ENCODE measurements at regions not wholly inside any gene's neighbourhood (a gene's known extent, or its start where the extent isn't known, plus 50 kb on each side); places are given as distances from the start of the nearest gene placed in this dataset.

- Histone ChIP-seq H3K4me1 (ENCODE audit: insufficient read depth, low read length) (no peaks in the 10 kb centered on the region), H3K4me3 (ENCODE audit: low read depth in 1 of 2, low read length in 2 of 2) (no peak overlapping the region), H3K27me3 (ENCODE audit: control insufficient read depth in 1 of 2, insufficient read depth in 2 of 2, low read length in 2 of 2) (no peaks in the 10 kb centered on the region), H3K9me3 (ENCODE audit: low read length) (no peaks in the 10 kb centered on the region), H3K27ac (ENCODE audit: low read depth, low read length) (no peak overlapping the region), H3K9ac (ENCODE audit: low read length) (no peak overlapping the region), H3K36me3 (ENCODE audit: insufficient read depth, low read length) (no peaks in the 10 kb centered on the region)
These were observed 251.1 kb upstream of the ADGRL2 start for GRCh38 chr1:81549588-81550127.

GRCh38 chr1:81548918-81549587, 251.7 kb upstream of the ADGRL2 start:
- H3K36me3 ChIP-seq (ENCODE audit: insufficient read depth, low read length), result no peaks in the 10 kb centered on the region
- no peaks in the 10 kb centered on the region for H3K4me1 ChIP-seq (ENCODE audit: insufficient read depth, low read length)
- H3K9ac ChIP-seq (ENCODE audit: low read length), result no peak overlapping the region
- H3K27ac ChIP-seq (ENCODE audit: low read depth, low read length), result no peak overlapping the region
- H3K4me3 ChIP-seq (ENCODE audit: low read depth in 1 of 2, low read length in 2 of 2), result no peak overlapping the region
- H3K27me3 ChIP-seq (ENCODE audit: control insufficient read depth in 1 of 2, insufficient read depth in 2 of 2, low read length in 2 of 2), result no peaks in the 10 kb centered on the region
- no peaks in the 10 kb centered on the region for H3K9me3 ChIP-seq (ENCODE audit: low read length)

- no peaks in the 10 kb centered on the region for H3K4me1 ChIP-seq (ENCODE audit: insufficient read depth, low read length)
- H3K9me3 ChIP-seq (ENCODE audit: low read length), result no peaks in the 10 kb centered on the region
- H3K36me3 ChIP-seq (ENCODE audit: insufficient read depth, low read length), result no peaks in the 10 kb centered on the region
- H3K27ac ChIP-seq (ENCODE audit: low read depth, low read length), result no peak overlapping the region
- no peak overlapping the region for H3K4me3 ChIP-seq (ENCODE audit: low read depth in 1 of 2, low read length in 2 of 2)
- no peak overlapping the region for H3K9ac ChIP-seq (ENCODE audit: low read length)
- H3K27me3 ChIP-seq (ENCODE audit: control insufficient read depth in 1 of 2, insufficient read depth in 2 of 2, low read length in 2 of 2), result no peaks in the 10 kb centered on the region
These were observed 252.8 kb upstream of the ADGRL2 start for GRCh38 chr1:81547912-81548303.

- no peaks in the 10 kb centered on the region for H3K9me3 ChIP-seq (ENCODE audit: low read length)
- no peaks in the 10 kb centered on the region for H3K4me1 ChIP-seq (ENCODE audit: insufficient read depth, low read length)
- no peaks in the 10 kb centered on the region for H3K27me3 ChIP-seq (ENCODE audit: control insufficient read depth in 1 of 2, insufficient read depth in 2 of 2, low read length in 2 of 2)
- H3K36me3 ChIP-seq (ENCODE audit: insufficient read depth, low read length), result no peaks in the 10 kb centered on the region
- H3K27ac ChIP-seq (ENCODE audit: low read depth, low read length), result no peak overlapping the region
- H3K4me3 ChIP-seq (ENCODE audit: low read depth in 1 of 2, low read length in 2 of 2), result no peak overlapping the region
- no peak overlapping the region for H3K9ac ChIP-seq (ENCODE audit: low read length)
These were observed 253.3 kb upstream of the ADGRL2 start for GRCh38 chr1:81547261-81547911.

GRCh38 chr1:81545734-81546133, 255.0 kb upstream of the ADGRL2 start:
- no peak overlapping the region for H3K27ac ChIP-seq (ENCODE audit: low read depth, low read length)
- no peak overlapping the region for H3K9ac ChIP-seq (ENCODE audit: low read length)
- no peaks in the 10 kb centered on the region for H3K27me3 ChIP-seq (ENCODE audit: control insufficient read depth in 1 of 2, insufficient read depth in 2 of 2, low read length in 2 of 2)
- H3K4me1 ChIP-seq (ENCODE audit: insufficient read depth, low read length), result no peaks in the 10 kb centered on the region
- no peaks in the 10 kb centered on the region for H3K36me3 ChIP-seq (ENCODE audit: insufficient read depth, low read length)
- no peaks in the 10 kb centered on the region for H3K9me3 ChIP-seq (ENCODE audit: low read length)
- no peak overlapping the region for H3K4me3 ChIP-seq (ENCODE audit: low read depth in 1 of 2, low read length in 2 of 2)

GRCh38 chr1:81543764-81544163, 257.0 kb upstream of the ADGRL2 start:
- Histone ChIP-seq H3K9me3 (ENCODE audit: low read length) (no peaks in the 10 kb centered on the region), H3K4me1 (ENCODE audit: insufficient read depth, low read length) (no peaks in the 10 kb centered on the region), H3K4me3 (ENCODE audit: low read depth in 1 of 2, low read length in 2 of 2) (no peak overlapping the region), H3K36me3 (ENCODE audit: insufficient read depth, low read length) (no peaks in the 10 kb centered on the region), H3K27ac (ENCODE audit: low read depth, low read length) (no peak overlapping the region), H3K9ac (ENCODE audit: low read length) (no peak overlapping the region), H3K27me3 (ENCODE audit: control insufficient read depth in 1 of 2, insufficient read depth in 2 of 2, low read length in 2 of 2) (no peaks in the 10 kb centered on the region)

GRCh38 chr1:81542196-81542595, 258.5 kb upstream of the ADGRL2 start:
- H3K4me1 ChIP-seq (ENCODE audit: insufficient read depth, low read length), result no peaks in the 10 kb centered on the region
- no peaks in the 10 kb centered on the region for H3K27me3 ChIP-seq (ENCODE audit: control insufficient read depth in 1 of 2, insufficient read depth in 2 of 2, low read length in 2 of 2)
- H3K27ac ChIP-seq (ENCODE audit: low read depth, low read length), result no peak overlapping the region
- H3K9ac ChIP-seq (ENCODE audit: low read length), result no peak overlapping the region
- no peaks in the 10 kb centered on the region for H3K9me3 ChIP-seq (ENCODE audit: low read length)
- H3K4me3 ChIP-seq (ENCODE audit: low read depth in 1 of 2, low read length in 2 of 2), result no peak overlapping the region
- no peaks in the 10 kb centered on the region for H3K36me3 ChIP-seq (ENCODE audit: insufficient read depth, low read length)

GRCh38 chr1:81540216-81540615, 260.5 kb upstream of the ADGRL2 start:
- Histone ChIP-seq H3K4me3 (ENCODE audit: low read depth in 1 of 2, low read length in 2 of 2) (no peak overlapping the region), H3K9me3 (ENCODE audit: low read length) (no peaks in the 10 kb centered on the region), H3K4me1 (ENCODE audit: insufficient read depth, low read length) (no peaks in the 10 kb centered on the region)

GRCh38 chr1:81529014-81529413, 271.7 kb upstream of the ADGRL2 start:
- Histone ChIP-seq H3K4me3 (ENCODE audit: low read depth in 1 of 2, low read length in 2 of 2) (no peak overlapping the region), H3K36me3 (ENCODE audit: insufficient read depth, low read length) (no peaks in the 10 kb centered on the region), H3K27me3 (ENCODE audit: control insufficient read depth in 1 of 2, insufficient read depth in 2 of 2, low read length in 2 of 2) (no peaks in the 10 kb centered on the region), H3K27ac (ENCODE audit: low read depth, low read length) (no peak overlapping the region), H3K9ac (ENCODE audit: low read length) (no peak overlapping the region), H3K4me1 (ENCODE audit: insufficient read depth, low read length) (no peaks in the 10 kb centered on the region), H3K9me3 (ENCODE audit: low read length) (no peaks in the 10 kb centered on the region)

More at GRCh38 chr1:81540216-81540615, 260.5 kb upstream of the ADGRL2 start:
- Histone ChIP-seq H3K9ac (ENCODE audit: low read length) (no peak overlapping the region), H3K27me3 (ENCODE audit: control insufficient read depth in 1 of 2, insufficient read depth in 2 of 2, low read length in 2 of 2) (no peaks in the 10 kb centered on the region), H3K36me3 (ENCODE audit: insufficient read depth, low read length) (no peaks in the 10 kb centered on the region), H3K27ac (ENCODE audit: low read depth, low read length) (no peak overlapping the region)

- H3K36me3 ChIP-seq (ENCODE audit: insufficient read depth, low read length), result no peaks in the 10 kb centered on the region
- H3K27ac ChIP-seq (ENCODE audit: low read depth, low read length), result no peak overlapping the region
- H3K9ac ChIP-seq (ENCODE audit: low read length), result no peak overlapping the region
- no peaks in the 10 kb centered on the region for H3K9me3 ChIP-seq (ENCODE audit: low read length)
- no peaks in the 10 kb centered on the region for H3K27me3 ChIP-seq (ENCODE audit: control insufficient read depth in 1 of 2, insufficient read depth in 2 of 2, low read length in 2 of 2)
- H3K4me1 ChIP-seq (ENCODE audit: insufficient read depth, low read length), result no peaks in the 10 kb centered on the region
- H3K4me3 ChIP-seq (ENCODE audit: low read depth in 1 of 2, low read length in 2 of 2), result no peak overlapping the region
These were observed 275.6 kb upstream of the ADGRL2 start for GRCh38 chr1:81525085-81525484.

- Histone ChIP-seq H3K9ac (ENCODE audit: low read length) (no peak overlapping the region), H3K9me3 (ENCODE audit: low read length) (no peaks in the 10 kb centered on the region), H3K27ac (ENCODE audit: low read depth, low read length) (no peak overlapping the region), H3K4me3 (ENCODE audit: low read depth in 1 of 2, low read length in 2 of 2) (no peak overlapping the region), H3K4me1 (ENCODE audit: insufficient read depth, low read length) (no peaks in the 10 kb centered on the region), H3K36me3 (ENCODE audit: insufficient read depth, low read length) (no peaks in the 10 kb centered on the region), H3K27me3 (ENCODE audit: control insufficient read depth in 1 of 2, insufficient read depth in 2 of 2, low read length in 2 of 2) (no peaks in the 10 kb centered on the region)
These were observed 280.7 kb upstream of the ADGRL2 start for GRCh38 chr1:81519987-81520386.

- H3K4me3 ChIP-seq (ENCODE audit: low read depth in 1 of 2, low read length in 2 of 2), result no peak overlapping the region
- no peaks in the 10 kb centered on the region for H3K4me1 ChIP-seq (ENCODE audit: insufficient read depth, low read length)
- no peak overlapping the region for H3K27ac ChIP-seq (ENCODE audit: low read depth, low read length)
- no peaks in the 10 kb centered on the region for H3K27me3 ChIP-seq (ENCODE audit: control insufficient read depth in 1 of 2, insufficient read depth in 2 of 2, low read length in 2 of 2)
- H3K36me3 ChIP-seq (ENCODE audit: insufficient read depth, low read length), result no peaks in the 10 kb centered on the region
- no peak overlapping the region for H3K9ac ChIP-seq (ENCODE audit: low read length)
- no peaks in the 10 kb centered on the region for H3K9me3 ChIP-seq (ENCODE audit: low read length)
These were observed 282.7 kb upstream of the ADGRL2 start for GRCh38 chr1:81517987-81518386.
